Duodenal mucosa (tissue), 2 donors: ENCODE measurements at regions not wholly inside any gene's neighbourhood (a gene's known extent, or its start where the extent isn't known, plus 50 kb on each side); places are given as distances from the start of the nearest gene placed in this dataset.
"Not testable (repeated sequence)": the region's sequence is repeated elsewhere in the genome, so short reads cannot be mapped to it uniquely, and the experiment has no call there.

ENCODE experiments used
- H3K27ac ChIP-seq: one replicate; pipeline ENCODE4 v1.7.0; 2013; ENCODE audit warnings: low read depth, low read length
- H3K27me3 ChIP-seq, 2 donors: one replicate each; pipeline ENCODE4 v1.7.0; 2013; ENCODE audit warnings: low read length in 2 of 2, control low read depth in 1 of 2; ENCODE audit not compliant: insufficient read depth in 2 of 2, control insufficient read depth in 1 of 2
- H3K36me3 ChIP-seq, 2 donors: one replicate each; pipeline ENCODE4 v1.7.0; 2013; ENCODE audit warnings: low read length in 2 of 2, control low read depth in 1 of 2; ENCODE audit not compliant: insufficient read depth in 2 of 2, control insufficient read depth in 1 of 2
- H3K4me1 ChIP-seq, 2 donors: one replicate each; pipeline ENCODE4 v1.7.0; 2013; ENCODE audit warnings: low read length in 2 of 2, control low read depth in 1 of 2; ENCODE audit not compliant: insufficient read depth in 2 of 2, control insufficient read depth in 1 of 2
- H3K4me3 ChIP-seq, 2 donors: one replicate each; pipeline ENCODE4 v1.7.0; 2013; ENCODE audit warnings: low read length in 2 of 2, low read depth in 1 of 2
- H3K9ac ChIP-seq, 2 donors: one replicate each; pipeline ENCODE4 v1.7.0; 2013; ENCODE audit warnings: low read length in 2 of 2, low read depth in 1 of 2
- H3K9me3 ChIP-seq, 2 donors: one replicate each; pipeline ENCODE4 v1.7.0; 2013; ENCODE audit warnings: low read length in 2 of 2, control low read depth in 1 of 2; ENCODE audit not compliant: control insufficient read depth in 1 of 2

GRCh38 chr13:58712191-58712590, 1080.6 kb downstream of the PCDH17 start:
- H3K27me3 ChIP-seq = no peaks in the 10 kb centered on the region
- no peak overlapping the region for H3K27ac ChIP-seq
- H3K4me3 ChIP-seq = no peak overlapping the region
- H3K36me3 ChIP-seq = no peaks in the 10 kb centered on the region
- H3K9ac ChIP-seq = no peak overlapping the region
- no peaks in the 10 kb centered on the region for H3K4me1 ChIP-seq
- peaks cover 0 to 12% of the 10 kb centered on the region in 2 donors for H3K9me3 ChIP-seq

- H3K4me3 ChIP-seq, H3K27ac ChIP-seq, H3K4me1 ChIP-seq, H3K27me3 ChIP-seq, H3K36me3 ChIP-seq, H3K9ac ChIP-seq: not testable (repeated sequence)
- H3K9me3 ChIP-seq = peaks cover 3 to 12% of the 10 kb centered on the region in 2 donors
These were observed 1082.5 kb downstream of the PCDH17 start for GRCh38 chr13:58714016-58714415.

- H3K9ac ChIP-seq = no peak overlapping the region
- peaks cover 0 to 3% of the 10 kb centered on the region in 2 donors for H3K9me3 ChIP-seq
These were observed 1089.7 kb downstream of the PCDH17 start for GRCh38 chr13:58721273-58721672.

GRCh38 chr13:58728126-58728525, 1096.6 kb downstream of the PCDH17 start:
- Histone ChIP-seq H3K9me3 (no peaks in the 10 kb centered on the region), H3K36me3 (no peaks in the 10 kb centered on the region), H3K9ac (no peak overlapping the region), H3K4me1 (no peaks in the 10 kb centered on the region), H3K4me3 (no peak overlapping the region), H3K27ac (no peak overlapping the region), H3K27me3 (no peaks in the 10 kb centered on the region)

More at GRCh38 chr13:58721273-58721672, 1089.7 kb downstream of the PCDH17 start:
- Histone ChIP-seq H3K27me3 (no peaks in the 10 kb centered on the region), H3K4me3 (no peak overlapping the region), H3K27ac (no peak overlapping the region), H3K4me1 (no peaks in the 10 kb centered on the region), H3K36me3 (no peaks in the 10 kb centered on the region)

- Histone ChIP-seq H3K4me3 (no peak overlapping the region), H3K9me3 (no peaks in the 10 kb centered on the region), H3K4me1 (no peaks in the 10 kb centered on the region), H3K36me3 (no peaks in the 10 kb centered on the region), H3K9ac (no peak overlapping the region), H3K27me3 (no peaks in the 10 kb centered on the region), H3K27ac (no peak overlapping the region)
These were observed 1097.8 kb downstream of the PCDH17 start for GRCh38 chr13:58729361-58729760.

- Histone ChIP-seq H3K36me3 (no peaks in the 10 kb centered on the region), H3K9ac (no peak overlapping the region), H3K4me1 (no peaks in the 10 kb centered on the region), H3K27me3 (no peaks in the 10 kb centered on the region), H3K4me3 (no peak overlapping the region), H3K27ac (no peak overlapping the region), H3K9me3 (no peaks in the 10 kb centered on the region)
These were observed 1113.1 kb downstream of the PCDH17 start for GRCh38 chr13:58744686-58745085.

- no peaks in the 10 kb centered on the region for H3K4me1 ChIP-seq
- no peaks in the 10 kb centered on the region for H3K36me3 ChIP-seq
These were observed 1136.0 kb downstream of the PCDH17 start for GRCh38 chr13:58767566-58767965.

GRCh38 chr13:58773280-58773859, 1141.8 kb downstream of the PCDH17 start:
- H3K4me1 ChIP-seq = no peaks in the 10 kb centered on the region
- H3K27me3 ChIP-seq = no peaks in the 10 kb centered on the region
- no peak overlapping the region for H3K4me3 ChIP-seq
- no peaks in the 10 kb centered on the region for H3K36me3 ChIP-seq
- no peak overlapping the region for H3K27ac ChIP-seq
- no peak overlapping the region for H3K9ac ChIP-seq
- H3K9me3 ChIP-seq = no peaks in the 10 kb centered on the region

More at GRCh38 chr13:58767566-58767965, 1136.0 kb downstream of the PCDH17 start:
- no peaks in the 10 kb centered on the region for H3K9me3 ChIP-seq
- H3K4me3 ChIP-seq = no peak overlapping the region
- no peaks in the 10 kb centered on the region for H3K27me3 ChIP-seq
- no peak overlapping the region for H3K9ac ChIP-seq
- no peak overlapping the region for H3K27ac ChIP-seq

GRCh38 chr13:58782736-58783135, 1151.2 kb downstream of the PCDH17 start:
- Histone ChIP-seq H3K9me3 (no peaks in the 10 kb centered on the region), H3K27ac (no peak overlapping the region), H3K9ac (no peak overlapping the region), H3K4me1 (no peaks in the 10 kb centered on the region), H3K36me3 (no peaks in the 10 kb centered on the region), H3K4me3 (no peak overlapping the region), H3K27me3 (no peaks in the 10 kb centered on the region)

GRCh38 chr13:58792854-58793253, 1161.3 kb downstream of the PCDH17 start:
- no peaks in the 10 kb centered on the region for H3K27me3 ChIP-seq
- H3K9me3 ChIP-seq = peaks cover 0 to 8% of the 10 kb centered on the region in 2 donors
- H3K36me3 ChIP-seq = no peaks in the 10 kb centered on the region
- H3K4me1 ChIP-seq = no peaks in the 10 kb centered on the region
- H3K27ac ChIP-seq = no peak overlapping the region
- no peak overlapping the region for H3K9ac ChIP-seq
- no peak overlapping the region for H3K4me3 ChIP-seq

GRCh38 chr13:58795715-58796114, 1164.2 kb downstream of the PCDH17 start:
- Histone ChIP-seq H3K4me1 (no peaks in the 10 kb centered on the region), H3K27ac (no peak overlapping the region), H3K27me3 (no peaks in the 10 kb centered on the region), H3K9me3 (peaks cover 0 to under 1% of the 10 kb centered on the region in 2 donors), H3K9ac (no peak overlapping the region), H3K4me3 (no peak overlapping the region), H3K36me3 (no peaks in the 10 kb centered on the region)
